ENCODE measurements at regions not wholly inside any gene's neighbourhood (a gene's known extent, or its start where the extent isn't known, plus 50 kb on each side); places are given as distances from the start of the nearest gene placed in this dataset.
A peak's percentile ranks its signal among the peaks of the same experiment; 100 is the strongest.

DNA sequence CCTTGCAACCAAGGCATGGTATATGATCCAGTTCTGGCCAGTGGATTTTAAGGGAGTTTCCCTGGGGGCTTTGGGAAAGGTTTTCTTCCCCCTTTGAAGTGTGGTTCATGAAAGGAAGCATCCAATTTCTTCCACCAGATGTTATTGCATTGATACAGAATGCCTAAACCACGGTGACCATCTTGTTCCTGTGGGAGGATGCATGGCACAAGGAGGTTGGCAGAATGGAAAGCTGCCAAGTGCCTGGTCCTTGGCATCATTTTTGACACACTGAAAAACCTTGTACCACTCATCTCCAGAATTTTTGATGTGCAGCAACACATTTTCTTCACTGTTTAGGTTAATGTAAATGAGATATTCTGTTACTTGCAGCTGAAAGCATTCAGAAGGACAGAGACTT is 55.2 kb upstream of the CXCR4 start:
- no peak overlapping the region for H3K9ac ChIP-seq (ENCODE audit: low read depth, low read length)
- H3K79me2 ChIP-seq (ENCODE audit: insufficient read depth, low read length): no peaks in the 10 kb centered on the region
- no peaks in the 10 kb centered on the region for H3K27me3 ChIP-seq (ENCODE audit: insufficient read depth, low read length, poor library complexity)
- ATAC-seq (ENCODE audit: insufficient read depth, low read depth) (peak; percentile 47; the same call in 1 of the 3 replicates), DNase-seq (peak; percentile 29)
- no peak overlapping the region for H2AFZ ChIP-seq (ENCODE audit: low read depth, low read length)
- no peaks in the 10 kb centered on the region for H3K36me3 ChIP-seq (ENCODE audit: insufficient read depth, low read length)
- no peak overlapping the region for H3K4me2 ChIP-seq (ENCODE audit: insufficient read depth, low read length)
- H3K4me1 ChIP-seq (ENCODE audit: insufficient read depth, low read length): peaks cover 20% of the 10 kb centered on the region
- no peaks in the 10 kb centered on the region for H4K20me1 ChIP-seq (ENCODE audit: insufficient read depth, low read length)
- TF ChIP-seq EZH2 (IDR thresholded peaks at IDR 0.05; ENCODE audit: borderline replicate concordance, low read depth, low read length, severe bottlenecking): no peak
- TF ChIP-seq, protein P1, sequence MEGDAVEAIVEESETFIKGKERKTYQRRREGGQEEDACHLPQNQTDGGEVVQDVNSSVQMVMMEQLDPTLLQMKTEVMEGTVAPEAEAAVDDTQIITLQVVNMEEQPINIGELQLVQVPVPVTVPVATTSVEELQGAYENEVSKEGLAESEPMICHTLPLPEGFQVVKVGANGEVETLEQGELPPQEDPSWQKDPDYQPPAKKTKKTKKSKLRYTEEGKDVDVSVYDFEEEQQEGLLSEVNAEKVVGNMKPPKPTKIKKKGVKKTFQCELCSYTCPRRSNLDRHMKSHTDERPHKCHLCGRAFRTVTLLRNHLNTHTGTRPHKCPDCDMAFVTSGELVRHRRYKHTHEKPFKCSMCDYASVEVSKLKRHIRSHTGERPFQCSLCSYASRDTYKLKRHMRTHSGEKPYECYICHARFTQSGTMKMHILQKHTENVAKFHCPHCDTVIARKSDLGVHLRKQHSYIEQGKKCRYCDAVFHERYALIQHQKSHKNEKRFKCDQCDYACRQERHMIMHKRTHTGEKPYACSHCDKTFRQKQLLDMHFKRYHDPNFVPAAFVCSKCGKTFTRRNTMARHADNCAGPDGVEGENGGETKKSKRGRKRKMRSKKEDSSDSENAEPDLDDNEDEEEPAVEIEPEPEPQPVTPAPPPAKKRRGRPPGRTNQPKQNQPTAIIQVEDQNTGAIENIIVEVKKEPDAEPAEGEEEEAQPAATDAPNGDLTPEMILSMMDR (IDR thresholded peaks at IDR 0.05; ENCODE audit: borderline replicate concordance, extremely low read depth, low read length, poor library complexity, severe bottlenecking): no peak
- no peak overlapping the region for H3K27ac ChIP-seq (ENCODE audit: low read length)
- H3K9me3 ChIP-seq (ENCODE audit: insufficient read depth, low read length, severe bottlenecking): no peaks in the 10 kb centered on the region
- H3K4me3 ChIP-seq (ENCODE audit: low read depth in 1 of 2, low read length in 2 of 2): no peak overlapping the region

DNA sequence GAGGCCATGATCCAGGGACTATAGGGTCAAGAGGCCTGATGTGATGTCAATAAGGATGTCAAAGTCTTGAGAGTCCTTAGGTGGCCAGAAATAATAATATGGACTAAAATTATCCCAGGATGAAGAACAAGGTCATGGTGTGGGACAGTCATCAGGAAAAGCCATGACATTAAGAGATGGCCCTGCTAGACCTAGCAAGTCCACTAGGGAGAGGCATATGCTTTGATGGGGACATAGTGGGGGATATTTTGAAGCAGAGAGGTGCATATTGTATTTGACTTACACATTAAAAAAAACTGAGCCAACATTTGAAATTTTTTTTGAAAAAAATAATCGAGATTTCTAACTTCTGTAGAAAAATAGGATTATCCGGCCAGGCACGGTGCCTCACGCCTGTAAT is 53.3 kb upstream of the CXCR4 start:
- Histone ChIP-seq H3K36me3 (ENCODE audit: insufficient read depth, low read length) (no peaks in the 10 kb centered on the region), H3K9me3 (ENCODE audit: insufficient read depth, low read length, severe bottlenecking) (no peaks in the 10 kb centered on the region), H3K4me1 (ENCODE audit: insufficient read depth, low read length) (peaks cover 20% of the 10 kb centered on the region), H3K27ac (ENCODE audit: low read length) (no peak overlapping the region), H3K79me2 (ENCODE audit: insufficient read depth, low read length) (no peaks in the 10 kb centered on the region), H3K4me2 (ENCODE audit: insufficient read depth, low read length) (no peak overlapping the region), H3K4me3 (ENCODE audit: low read depth in 1 of 2, low read length in 2 of 2) (no peak overlapping the region), H3K27me3 (ENCODE audit: insufficient read depth, low read length, poor library complexity) (no peaks in the 10 kb centered on the region), H4K20me1 (ENCODE audit: insufficient read depth, low read length) (no peaks in the 10 kb centered on the region), H3K9ac (ENCODE audit: low read depth, low read length) (no peak overlapping the region), H2AFZ (ENCODE audit: low read depth, low read length) (no peak overlapping the region)
- DNase-seq (no peak), ATAC-seq (ENCODE audit: insufficient read depth, low read depth) (no peak)
- no peak for TF ChIP-seq EZH2 (IDR thresholded peaks at IDR 0.05; ENCODE audit: borderline replicate concordance, low read depth, low read length, severe bottlenecking)
- TF ChIP-seq, protein P1 (IDR thresholded peaks at IDR 0.05; ENCODE audit: borderline replicate concordance, extremely low read depth, low read length, poor library complexity, severe bottlenecking): peak; percentile 31

DNA sequence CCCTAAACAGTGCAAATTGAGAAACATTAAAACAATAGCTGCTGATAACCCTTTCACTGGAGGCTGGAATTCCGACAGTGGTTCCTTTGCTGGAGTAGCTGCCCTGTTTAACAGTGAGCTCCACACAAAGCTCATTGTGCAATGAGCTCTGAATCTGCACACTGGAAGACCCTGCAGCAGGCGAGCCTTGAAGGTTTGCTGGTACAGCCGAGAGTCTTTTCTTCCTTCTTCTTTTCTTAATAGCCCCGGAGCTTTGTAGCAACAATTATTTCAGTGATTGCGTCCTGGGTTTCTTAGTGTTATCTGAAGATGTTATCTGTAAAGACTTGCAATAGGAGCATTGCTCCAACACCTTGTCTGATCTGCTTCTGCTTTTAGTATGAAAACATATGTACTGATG is 50.8 kb upstream of the CXCR4 start:
- Histone ChIP-seq H3K9ac (ENCODE audit: low read depth, low read length) (no peak overlapping the region), H3K27ac (ENCODE audit: low read length) (no peak overlapping the region), H3K9me3 (ENCODE audit: insufficient read depth, low read length, severe bottlenecking) (no peaks in the 10 kb centered on the region), H3K79me2 (ENCODE audit: insufficient read depth, low read length) (no peaks in the 10 kb centered on the region), H3K36me3 (ENCODE audit: insufficient read depth, low read length) (no peaks in the 10 kb centered on the region), H2AFZ (ENCODE audit: low read depth, low read length) (no peak overlapping the region), H3K27me3 (ENCODE audit: insufficient read depth, low read length, poor library complexity) (no peaks in the 10 kb centered on the region), H3K4me2 (ENCODE audit: insufficient read depth, low read length) (no peak overlapping the region), H3K4me1 (ENCODE audit: insufficient read depth, low read length) (peaks cover 20% of the 10 kb centered on the region), H4K20me1 (ENCODE audit: insufficient read depth, low read length) (no peaks in the 10 kb centered on the region), H3K4me3 (ENCODE audit: low read depth in 1 of 2, low read length in 2 of 2) (no peak overlapping the region)
- no peak for DNase-seq
- TF ChIP-seq, protein P1 (IDR thresholded peaks at IDR 0.05; ENCODE audit: borderline replicate concordance, extremely low read depth, low read length, poor library complexity, severe bottlenecking): no peak
- no peak for TF ChIP-seq EZH2 (IDR thresholded peaks at IDR 0.05; ENCODE audit: borderline replicate concordance, low read depth, low read length, severe bottlenecking)
- no peak for ATAC-seq (ENCODE audit: insufficient read depth, low read depth)

All from DND-41 (cell line).